GM19035 (cell line): ENCODE measurements at regions not wholly inside any gene's neighbourhood (a gene's known extent, or its start where the extent isn't known, plus 50 kb on each side); places are given as distances from the start of the nearest gene placed in this dataset.
A peak's percentile ranks its signal among the peaks of the same experiment; 100 is the strongest.

ENCODE experiments used
- ATAC-seq: cut with Tn5 transposase; IDR thresholded peaks from one replicate; pipeline ENCODE4 v1.9.1; 2021; ENCODE audit not compliant: unreplicated experiment

- ATAC-seq, result no peak
Measured at GRCh38 chr3:184659797-184660301, 52.0 kb downstream of the MAGEF1 start.

- ATAC-seq, result no peak
Measured at GRCh38 chr3:184658223-184658928, 53.5 kb downstream of the MAGEF1 start.

- peak; percentile 74 for ATAC-seq
Measured at GRCh38 chr3:184656829-184657681, 54.8 kb downstream of the MAGEF1 start.

GRCh38 chr3:184656458-184656828 is 55.4 kb downstream of the MAGEF1 start:
- ATAC-seq, result no peak

- no peak for ATAC-seq
Measured at GRCh38 chr3:184655597-184655996, 56.3 kb downstream of the MAGEF1 start.

- no peak for ATAC-seq
Measured at GRCh38 chr3:184654375-184654774, 57.5 kb downstream of the MAGEF1 start.

- ATAC-seq, result no peak
Measured at GRCh38 chr3:184652465-184652864, 59.4 kb downstream of the MAGEF1 start.

- ATAC-seq, result no peak
Measured at GRCh38 chr3:184651904-184652303, 60.0 kb downstream of the MAGEF1 start.

- no peak for ATAC-seq
Measured at GRCh38 chr3:184648636-184649035, 63.2 kb downstream of the MAGEF1 start.

GRCh38 chr3:184647405-184647936 is 64.4 kb downstream of the MAGEF1 start:
- ATAC-seq, result no peak

GRCh38 chr3:184645336-184645735 is 66.5 kb downstream of the MAGEF1 start:
- ATAC-seq, result no peak

- ATAC-seq, result no peak
Measured at GRCh38 chr3:184643442-184643841, 68.4 kb downstream of the MAGEF1 start.

- ATAC-seq, result no peak
Measured at GRCh38 chr3:184642631-184643285, 69.1 kb downstream of the MAGEF1 start.

GRCh38 chr3:184641430-184641829 is 70.4 kb downstream of the MAGEF1 start:
- ATAC-seq, result no peak

- ATAC-seq, result no peak
Measured at GRCh38 chr3:184639351-184639750, 72.5 kb downstream of the MAGEF1 start.

- ATAC-seq, result no peak
Measured at GRCh38 chr3:184637705-184638104, 74.2 kb downstream of the MAGEF1 start.

- no peak for ATAC-seq
Measured at GRCh38 chr3:184636741-184637316, 75.0 kb downstream of the MAGEF1 start.

GRCh38 chr3:184635774-184636173 is 74.2 kb downstream of the EPHB3 start:
- no peak for ATAC-seq

- no peak for ATAC-seq
Measured at GRCh38 chr3:184635126-184635525, 73.5 kb downstream of the EPHB3 start.

GRCh38 chr3:184633237-184633579 is 71.6 kb downstream of the EPHB3 start:
- no peak for ATAC-seq
